OCI-LY7 (cell line): ENCODE measurements at regions not wholly inside any gene's neighbourhood (a gene's known extent, or its start where the extent isn't known, plus 50 kb on each side); places are given as distances from the start of the nearest gene placed in this dataset.

Source experiments
- BruUV-seq: library from RNA; stranded (reverse); fragments of 400-500 nt; replicated peaks from 2 replicates; lab custom pipeline; 2021; lab: Mats Ljungman, UMichigan
- CTCF ChIA-PET: fragments of 300-600 bp; sonication (Branson Sonifier 250); formaldehyde crosslinking; loops from one replicate; lab custom pipeline; 2022; ENCODE audit warnings: antibody characterized with exemption; ENCODE audit not compliant: unreplicated experiment; lab: Charles Lee
- POLR2A ChIA-PET: fragments of 300-600 bp; sonication (Branson Sonifier 250); formaldehyde crosslinking; loops from one replicate; lab custom pipeline; 2022; ENCODE audit warnings: antibody characterized with exemption; lab: Charles Lee
- DNase-seq: peaks from one replicate; pipeline ENCODE4 v3.0.0-alpha.2; 2015; ENCODE audit warnings: low spot score
- H2AFZ ChIP-seq: fragments of 200-600 bp; sonication (generic), shearing (Covaris generic); 2 replicates; pipeline ENCODE4 v1.6.1; 2014; ENCODE audit warnings: mild to moderate bottlenecking, antibody characterized with exemption, low read length, moderate library complexity
- H3K27ac ChIP-seq: fragments of 200-600 bp; sonication (generic); 2 replicates; pipeline ENCODE4 v1.5.1; 2014; ENCODE audit warnings: mixed run types, low read depth, mild to moderate bottlenecking, moderate library complexity, low read length, inconsistent platforms; ENCODE audit not compliant: poor library complexity, severe bottlenecking
- H3K36me3 ChIP-seq: fragments of 200-600 bp; sonication (generic); 2 replicates; pipeline ENCODE4 v1.6.1; 2014; ENCODE audit warnings: mild to moderate bottlenecking, antibody characterized with exemption, low read length, moderate library complexity, mixed read lengths; ENCODE audit not compliant: insufficient read depth
- H3K4me1 ChIP-seq: fragments of 200-600 bp; sonication (generic); 2 replicates; pipeline ENCODE4 v1.5.1; 2014; ENCODE audit warnings: mild to moderate bottlenecking, low read length; ENCODE audit not compliant: insufficient read depth, poor library complexity, severe bottlenecking
- H3K4me2 ChIP-seq: fragments of 200-600 bp; sonication (generic); 2 replicates; pipeline ENCODE4 v1.6.1; 2014; ENCODE audit warnings: mild to moderate bottlenecking, low read length
- H3K4me3 ChIP-seq: fragments of 200-600 bp; sonication (generic); 2 replicates; pipeline ENCODE4 v1.5.1; 2014; ENCODE audit warnings: mild to moderate bottlenecking, low read depth, low read length; ENCODE audit not compliant: poor library complexity, severe bottlenecking
- H3K79me2 ChIP-seq: fragments of 200-600 bp; sonication (generic); 2 replicates; pipeline ENCODE4 v1.6.1; 2016; ENCODE audit warnings: low read depth, mild to moderate bottlenecking, low read length, moderate library complexity, mixed read lengths; ENCODE audit not compliant: insufficient read depth
- H3K9me2 ChIP-seq: fragments of 200-600 bp; sonication (generic); 2 replicates; pipeline ENCODE4 v1.6.1; 2016; ENCODE audit warnings: mild to moderate bottlenecking, low read length, mixed read lengths; ENCODE audit not compliant: insufficient read depth
- H3K9me3 ChIP-seq: fragments of 200-600 bp; sonication (generic); 2 replicates; pipeline ENCODE4 v1.6.1; 2014; ENCODE audit warnings: mild to moderate bottlenecking, mixed run types, low read length, mixed read lengths
- H4K20me1 ChIP-seq: fragments of 200-600 bp; sonication (generic); 2 replicates; pipeline ENCODE4 v1.6.1; 2014; ENCODE audit warnings: mild to moderate bottlenecking, antibody characterized with exemption, low read length, moderate library complexity, mixed read lengths; ENCODE audit not compliant: insufficient read depth
- EZH2phosphoT487 ChIP-seq: fragments of 200-600 bp; sonication (generic); IDR thresholded peaks from 2 replicates; pipeline ENCODE4 v1.6.1; 2018; ENCODE audit warnings: low read depth, borderline replicate concordance, mild to moderate bottlenecking, mixed run types, antibody characterized with exemption, low read length, moderate library complexity, mixed read lengths
- intact Hi-C: fragments of 100-400 bp; cut with micrococcal nuclease; formaldehyde crosslinking; loops from one replicate; pipeline ENCODE4 v1.10.0; 2022; ENCODE audit not compliant: unreplicated experiment
- TF ChIP-seq, protein P1 (sequence below): fragments of 200-600 bp; sonication (generic); conservative IDR thresholded peaks from 2 replicates; pipeline ENCODE4 v1.5.1; 2014; ENCODE audit warnings: mild to moderate bottlenecking, antibody characterized with exemption, low read length, moderate library complexity, mixed read lengths

DNA sequence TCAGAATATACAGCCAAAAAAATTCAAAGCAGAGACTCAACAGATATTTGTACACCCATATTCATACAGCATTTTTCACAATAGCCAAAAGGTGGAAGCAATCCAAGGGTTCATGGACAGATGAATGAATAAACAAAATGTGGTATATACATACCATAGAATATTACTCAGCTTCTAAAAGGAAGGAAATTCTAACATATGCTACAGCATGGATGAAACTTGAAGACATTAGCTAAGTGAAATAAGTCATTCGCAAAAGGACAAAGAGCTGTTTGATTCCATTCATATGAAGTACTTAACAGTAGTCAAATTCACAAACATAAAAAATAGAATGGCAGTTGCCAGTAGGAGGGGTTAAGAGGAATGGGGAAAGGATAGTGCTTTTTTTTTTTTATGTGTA, 91.8 kb upstream of the ARID2 start:
- no TSS peak for BruUV-seq
- ChIA-PET POLR2A (no interaction called here), CTCF (no interaction called here)
- Histone ChIP-seq H3K36me3 (no peaks in the 10 kb centered on the region), H4K20me1 (no peaks in the 10 kb centered on the region), H3K4me2 (no peak overlapping the region), H2AFZ (no peak overlapping the region), H3K9me2 (no peaks in the 10 kb centered on the region), H3K9me3 (no peaks in the 10 kb centered on the region), H3K27ac (no peak overlapping the region), H3K4me1 (no peaks in the 10 kb centered on the region), H3K79me2 (no peaks in the 10 kb centered on the region), H3K4me3 (no peak overlapping the region)
- no peak for DNase-seq
- intact Hi-C loops: no loop called here
- TF ChIP-seq, protein P1, sequence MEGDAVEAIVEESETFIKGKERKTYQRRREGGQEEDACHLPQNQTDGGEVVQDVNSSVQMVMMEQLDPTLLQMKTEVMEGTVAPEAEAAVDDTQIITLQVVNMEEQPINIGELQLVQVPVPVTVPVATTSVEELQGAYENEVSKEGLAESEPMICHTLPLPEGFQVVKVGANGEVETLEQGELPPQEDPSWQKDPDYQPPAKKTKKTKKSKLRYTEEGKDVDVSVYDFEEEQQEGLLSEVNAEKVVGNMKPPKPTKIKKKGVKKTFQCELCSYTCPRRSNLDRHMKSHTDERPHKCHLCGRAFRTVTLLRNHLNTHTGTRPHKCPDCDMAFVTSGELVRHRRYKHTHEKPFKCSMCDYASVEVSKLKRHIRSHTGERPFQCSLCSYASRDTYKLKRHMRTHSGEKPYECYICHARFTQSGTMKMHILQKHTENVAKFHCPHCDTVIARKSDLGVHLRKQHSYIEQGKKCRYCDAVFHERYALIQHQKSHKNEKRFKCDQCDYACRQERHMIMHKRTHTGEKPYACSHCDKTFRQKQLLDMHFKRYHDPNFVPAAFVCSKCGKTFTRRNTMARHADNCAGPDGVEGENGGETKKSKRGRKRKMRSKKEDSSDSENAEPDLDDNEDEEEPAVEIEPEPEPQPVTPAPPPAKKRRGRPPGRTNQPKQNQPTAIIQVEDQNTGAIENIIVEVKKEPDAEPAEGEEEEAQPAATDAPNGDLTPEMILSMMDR: no peak
- no peak for TF ChIP-seq EZH2phosphoT487

DNA sequence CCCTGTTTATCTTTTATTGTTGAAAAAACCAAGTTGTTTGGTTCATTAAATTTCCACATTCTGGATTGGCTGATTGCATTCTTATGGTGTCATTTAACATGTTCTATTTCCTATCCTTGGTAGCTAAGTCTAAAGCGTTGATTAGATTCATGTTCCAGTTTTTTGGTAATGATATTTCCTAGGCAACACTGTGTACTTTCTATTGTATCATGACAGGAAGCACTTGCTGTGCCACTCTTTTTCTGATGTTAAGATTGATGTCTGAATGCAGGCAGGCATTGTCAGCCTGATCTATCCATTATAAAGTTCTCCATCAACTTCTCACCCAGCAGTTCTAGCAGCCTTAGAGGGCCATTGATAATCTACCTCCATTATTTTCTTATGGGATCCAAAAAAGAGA, 91.1 kb upstream of the ARID2 start:
- no peak overlapping the region for H3K4me3 ChIP-seq
- no peak overlapping the region for H3K27ac ChIP-seq
- no peaks in the 10 kb centered on the region for H3K9me2 ChIP-seq
- H3K4me1 ChIP-seq: no peaks in the 10 kb centered on the region
- no peaks in the 10 kb centered on the region for H4K20me1 ChIP-seq
- intact Hi-C loops: no loop called here
- POLR2A ChIA-PET: no interaction called here
- no peaks in the 10 kb centered on the region for H3K79me2 ChIP-seq
- no peaks in the 10 kb centered on the region for H3K36me3 ChIP-seq
- no peak overlapping the region for H2AFZ ChIP-seq
- TF ChIP-seq, protein P1: no peak
- no peak for TF ChIP-seq EZH2phosphoT487
- no peak overlapping the region for H3K4me2 ChIP-seq
- BruUV-seq: no TSS peak
- DNase-seq: no peak
- CTCF ChIA-PET: no interaction called here
- H3K9me3 ChIP-seq: no peaks in the 10 kb centered on the region

DNA sequence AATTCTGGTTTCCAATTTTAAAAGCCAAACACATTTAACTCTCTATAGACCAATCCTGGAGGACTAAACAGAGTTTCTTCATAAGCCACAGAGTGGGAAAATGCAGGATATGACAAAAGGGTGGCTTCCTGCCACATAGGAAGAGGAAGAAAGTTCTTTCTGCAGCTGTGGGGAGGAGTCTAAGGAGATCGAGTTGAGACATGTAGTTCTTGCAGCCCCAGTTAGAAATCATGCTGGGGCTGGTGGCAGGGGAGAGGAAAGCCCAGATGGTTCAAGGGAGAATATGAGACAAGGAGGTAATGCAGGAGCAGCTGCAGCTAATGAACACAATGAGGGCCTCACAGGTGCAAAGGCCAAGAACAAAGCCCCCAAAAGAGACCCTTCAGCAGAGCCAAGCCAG, 85.0 kb upstream of the ARID2 start:
- Histone ChIP-seq H3K27ac (no peak overlapping the region), H3K4me1 (no peaks in the 10 kb centered on the region), H3K4me3 (no peak overlapping the region), H4K20me1 (no peaks in the 10 kb centered on the region), H2AFZ (peak overlapping the region; percentile 47; the same call in 1 of the 2 replicates), H3K36me3 (no peaks in the 10 kb centered on the region), H3K9me2 (no peaks in the 10 kb centered on the region), H3K4me2 (no peak overlapping the region), H3K79me2 (no peaks in the 10 kb centered on the region), H3K9me3 (no peaks in the 10 kb centered on the region)
- no TSS peak for BruUV-seq
- peak; percentile 13 for DNase-seq
- intact Hi-C loops: no loop called here
- CTCF ChIA-PET: no interaction called here
- POLR2A ChIA-PET: interaction anchor here (0.9 to 1.2 kb wide), 2 partner anchors 15 to 69 kb away, joined by 3 read pairs; no protein-coding TSS in a partner anchor
- TF ChIP-seq, protein P1: no peak
- TF ChIP-seq EZH2phosphoT487: no peak
